Gastrocnemius medialis (tissue), 4 donors: ENCODE measurements at regions not wholly inside any gene's neighbourhood (a gene's known extent, or its start where the extent isn't known, plus 50 kb on each side); places are given as distances from the start of the nearest gene placed in this dataset.
"Not testable (repeated sequence)": the region's sequence is repeated elsewhere in the genome, so short reads cannot be mapped to it uniquely, and the experiment has no call there.

Experiments
- ATAC-seq, 2 donors: fragments of 150-250 bp; one replicate each; pipeline ENCODE4 v1.9.1; 2016
- DNase-seq, 2 donors: peaks; one replicate each; pipeline ENCODE4 v3.0.0-alpha.2; 2019
- H3K27ac ChIP-seq, 4 donors: fragments of 200-600 bp; sonication (generic); 1 replicate in 1 of 4; 2 replicates in 3 of 4; pipeline ENCODE4 v1.5.1; 2016 to 2018; ENCODE audit warnings: mild to moderate bottlenecking in 2 of 4, moderate library complexity in 1 of 4
- H3K27me3 ChIP-seq, 3 donors: fragments of 200-600 bp; sonication (generic) in 2 of 3; 1 replicate in 1 of 3; 2 replicates in 2 of 3; pipeline versions ENCODE4 v1.5.1 to v1.6.0; 2016 to 2019; ENCODE audit warnings: mild to moderate bottlenecking in 1 of 3, moderate library complexity in 1 of 3
- H3K36me3 ChIP-seq, 2 donors: fragments of 200-600 bp; sonication (generic) in 1 of 2; one replicate each; pipeline ENCODE4 v1.5.1; 2017 to 2018
- H3K4me1 ChIP-seq, 2 donors: fragments of 200-600 bp; sonication (generic) in 1 of 2; one replicate each; pipeline ENCODE4 v1.5.1; 2016 to 2017; ENCODE audit warnings: mild to moderate bottlenecking in 2 of 2
- H3K4me3 ChIP-seq, 4 donors: fragments of 200-600 bp; sonication (generic) in 3 of 4; 1 replicate in 1 of 4; 2 replicates in 3 of 4; pipeline ENCODE4 v1.5.1; 2016 to 2019; ENCODE audit warnings: mild to moderate bottlenecking in 2 of 4
- H3K9me3 ChIP-seq, 3 donors: fragments of 200-600 bp; sonication (generic) in 2 of 3; 1 replicate in 1 of 3; 2 replicates in 2 of 3; pipeline ENCODE4 v1.5.1; 2016 to 2019
- CTCF ChIP-seq, 5 experiments: fragments of 450-650 bp in 3 of 5; fragments of 200-600 bp in 2 of 5; sonication (generic) in 2 of 5; IDR thresholded peaks in 4 of 5; conservative IDR thresholded peaks in 1 of 5; 1 replicate in 4 of 5; 2 replicates in 1 of 5; pipeline ENCODE4 v1.5.1; 2016 to 2019; ENCODE audit warnings: antibody characterized with exemption in 5 of 5, mild to moderate bottlenecking in 3 of 5, moderate library complexity in 3 of 5
- POLR2A ChIP-seq, 2 donors: fragments of 450-650 bp; IDR thresholded peaks; one replicate each; pipeline ENCODE4 v1.6.1; 2017; ENCODE audit warnings: antibody characterized with exemption in 2 of 2, mild to moderate bottlenecking in 2 of 2, moderate library complexity in 2 of 2
- in situ Hi-C, 4 donors: fragments of 200-750 bp; cut with MboI; loops; one replicate each; pipeline versions ENCODE4 v1.15.0 to v1.8.0; 2017; ENCODE audit warnings: low sequenced_read_pairs in 4 of 4
- intact Hi-C: fragments of 100-400 bp; cut with DNase I; formaldehyde crosslinking; loops from one replicate; pipeline ENCODE4 v1.15.1; 2023; ENCODE audit warnings: low total_unique reads

- no peak for ATAC-seq
- H3K36me3 ChIP-seq = no peaks in the 10 kb centered on the region
- TF ChIP-seq POLR2A (IDR thresholded peaks at IDR 0.05) (no peak), CTCF (IDR thresholded peaks at IDR 0.05 in 4 of 5, conservative IDR thresholded peaks at IDR 0.05 in 1 of 5) (no peak)
- DNase-seq = no peak
- no peaks in the 10 kb centered on the region for H3K9me3 ChIP-seq
- no peak overlapping the region for H3K4me3 ChIP-seq
- H3K27me3 ChIP-seq = no peaks in the 10 kb centered on the region
- intact Hi-C loops (no loop called here), in situ Hi-C loops (no loop called here)
- no peaks in the 10 kb centered on the region for H3K4me1 ChIP-seq
- no peak overlapping the region for H3K27ac ChIP-seq
Measured at GRCh38 chr4:188403272-188403671, 264.0 kb downstream of the TRIML1 start.

GRCh38 chr4:188405071-188405835, 266.0 kb downstream of the TRIML1 start:
- ATAC-seq, H3K4me3 ChIP-seq, intact Hi-C loops, in situ Hi-C loops, H3K27ac ChIP-seq, DNase-seq, H3K4me1 ChIP-seq, H3K27me3 ChIP-seq, H3K9me3 ChIP-seq, H3K36me3 ChIP-seq: not testable (repeated sequence)

DNA sequence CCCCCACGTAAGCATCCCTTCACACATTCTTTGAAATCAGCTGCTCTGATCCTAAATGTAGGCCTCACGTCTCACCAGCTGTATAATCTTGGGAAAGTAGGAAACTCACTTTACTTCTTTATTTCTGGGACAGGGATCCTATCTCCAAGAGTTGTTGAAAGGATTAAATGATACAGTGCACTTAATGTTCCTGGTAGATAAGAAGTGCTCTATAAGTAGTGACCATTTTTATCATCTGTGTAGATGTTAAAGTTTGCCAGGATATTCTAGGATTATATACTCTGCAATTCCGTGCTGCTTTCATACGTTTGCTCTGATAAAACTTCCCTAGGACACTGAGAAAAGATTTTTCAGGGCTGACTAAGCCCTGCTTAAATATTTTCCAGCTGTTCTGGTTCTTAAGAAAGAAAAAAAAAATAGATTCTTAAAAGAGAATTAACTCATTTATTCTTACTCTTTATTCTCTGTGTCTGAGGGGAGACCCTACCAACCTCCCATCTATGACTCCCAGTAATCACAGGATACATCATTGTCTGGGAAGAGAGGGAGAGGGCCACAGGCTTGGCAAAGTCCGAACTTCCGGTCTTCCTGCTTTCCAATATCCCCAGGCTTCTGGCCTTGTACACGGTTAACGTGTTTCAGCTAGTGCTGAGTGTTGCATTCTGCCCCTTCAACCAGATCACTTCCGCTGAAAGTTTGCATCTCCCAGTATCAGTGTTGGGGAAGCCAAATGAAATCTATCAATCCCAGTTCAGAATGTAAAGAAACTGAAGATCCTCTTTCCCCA, 269.2 kb downstream of the TRIML1 start:
- Histone ChIP-seq H3K4me1 (no peaks in the 10 kb centered on the region), H3K27ac (no peak overlapping the region), H3K27me3 (no peaks in the 10 kb centered on the region), H3K9me3 (no peaks in the 10 kb centered on the region), H3K36me3 (no peaks in the 10 kb centered on the region), H3K4me3 (no peak overlapping the region)
- ATAC-seq (no peak), DNase-seq (no peak)
- in situ Hi-C loops (no loop called here), intact Hi-C loops (no loop called here)
- TF ChIP-seq CTCF (IDR thresholded peaks at IDR 0.05 in 4 of 5, conservative IDR thresholded peaks at IDR 0.05 in 1 of 5) (no peak), POLR2A (IDR thresholded peaks at IDR 0.05) (no peak)

DNA sequence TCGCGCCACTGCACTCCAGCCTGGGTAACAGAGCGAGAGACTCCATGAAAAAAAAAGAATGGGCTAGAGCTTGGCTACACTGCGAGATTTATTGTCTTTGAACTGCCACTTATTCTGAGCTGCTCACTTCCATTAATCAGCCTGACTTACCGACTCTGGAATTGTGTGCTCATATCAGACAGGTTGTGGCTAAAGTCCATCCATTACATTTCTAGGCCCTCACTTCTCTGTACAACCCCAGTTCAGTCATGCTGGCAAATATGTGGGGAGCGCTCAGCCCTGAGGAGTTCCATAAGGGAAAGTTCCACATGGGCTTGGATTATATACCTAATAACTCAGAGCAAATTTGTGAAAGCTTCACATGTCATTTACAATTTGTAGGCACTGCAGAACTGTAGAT, 270.6 kb downstream of the TRIML1 start:
- in situ Hi-C loops (no loop called here), intact Hi-C loops (no loop called here)
- no peak for DNase-seq
- no peak overlapping the region for H3K4me3 ChIP-seq
- ATAC-seq = no peak
- H3K36me3 ChIP-seq = no peaks in the 10 kb centered on the region
- no peak for TF ChIP-seq POLR2A (IDR thresholded peaks at IDR 0.05)
- no peak for TF ChIP-seq CTCF (IDR thresholded peaks at IDR 0.05 in 4 of 5, conservative IDR thresholded peaks at IDR 0.05 in 1 of 5)
- H3K27me3 ChIP-seq = no peaks in the 10 kb centered on the region
- no peaks in the 10 kb centered on the region for H3K4me1 ChIP-seq
- H3K27ac ChIP-seq = no peak overlapping the region
- H3K9me3 ChIP-seq = no peaks in the 10 kb centered on the region

DNA sequence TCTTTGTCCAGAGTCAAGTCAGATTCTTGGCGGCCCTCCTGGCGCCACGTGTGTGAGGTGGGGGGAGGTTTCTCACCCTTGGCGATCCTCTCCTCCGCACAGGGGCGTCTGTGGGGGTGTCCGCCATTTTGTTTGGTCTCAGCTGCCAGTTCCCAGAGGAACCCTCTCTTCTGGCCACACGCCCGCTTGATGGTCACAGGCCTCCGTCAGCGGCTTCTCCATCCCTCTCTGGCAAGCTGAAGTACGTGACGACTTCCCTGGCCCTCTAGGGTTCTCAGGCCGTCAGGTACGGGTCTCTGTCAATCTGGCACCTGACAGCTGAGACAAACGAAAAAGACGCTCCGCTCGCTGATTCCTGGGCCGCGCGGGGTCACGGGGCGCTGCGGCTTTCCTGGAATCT, 272.6 kb downstream of the TRIML1 start:
- intact Hi-C loops = no loop called here
- Histone ChIP-seq H3K4me1 (no peaks in the 10 kb centered on the region), H3K27ac (no peak overlapping the region), H3K36me3 (no peaks in the 10 kb centered on the region), H3K27me3 (no peaks in the 10 kb centered on the region), H3K9me3 (no peaks in the 10 kb centered on the region), H3K4me3 (no peak overlapping the region)
- ATAC-seq (no peak), DNase-seq (no peak)
- in situ Hi-C loops = no loop called here
- no peak for TF ChIP-seq POLR2A (IDR thresholded peaks at IDR 0.05)
- TF ChIP-seq CTCF (IDR thresholded peaks at IDR 0.05 in 4 of 5, conservative IDR thresholded peaks at IDR 0.05 in 1 of 5) = no peak
